Thyroid gland (tissue), 4 donors: ENCODE measurements at regions not wholly inside any gene's neighbourhood (a gene's known extent, or its start where the extent isn't known, plus 50 kb on each side); places are given as distances from the start of the nearest gene placed in this dataset.

Experiments used
- POLR2A ChIP-seq, 2 donors: fragments of 450-650 bp; IDR thresholded peaks; one replicate each; pipeline ENCODE4 v1.6.1; 2017; ENCODE audit warnings: antibody characterized with exemption in 2 of 2, mild to moderate bottlenecking in 2 of 2, moderate library complexity in 1 of 2
- TF ChIP-seq, protein P1 (sequence below), 6 experiments: fragments of 200-600 bp in 3 of 6; fragments of 450-650 bp in 3 of 6; sonication (generic) in 3 of 6; IDR thresholded peaks; one replicate each; pipeline ENCODE4 v1.5.1; 2016 to 2019; ENCODE audit warnings: antibody characterized with exemption in 6 of 6, mild to moderate bottlenecking in 2 of 6, inconsistent platforms in 1 of 6, moderate library complexity in 1 of 6

DNA sequence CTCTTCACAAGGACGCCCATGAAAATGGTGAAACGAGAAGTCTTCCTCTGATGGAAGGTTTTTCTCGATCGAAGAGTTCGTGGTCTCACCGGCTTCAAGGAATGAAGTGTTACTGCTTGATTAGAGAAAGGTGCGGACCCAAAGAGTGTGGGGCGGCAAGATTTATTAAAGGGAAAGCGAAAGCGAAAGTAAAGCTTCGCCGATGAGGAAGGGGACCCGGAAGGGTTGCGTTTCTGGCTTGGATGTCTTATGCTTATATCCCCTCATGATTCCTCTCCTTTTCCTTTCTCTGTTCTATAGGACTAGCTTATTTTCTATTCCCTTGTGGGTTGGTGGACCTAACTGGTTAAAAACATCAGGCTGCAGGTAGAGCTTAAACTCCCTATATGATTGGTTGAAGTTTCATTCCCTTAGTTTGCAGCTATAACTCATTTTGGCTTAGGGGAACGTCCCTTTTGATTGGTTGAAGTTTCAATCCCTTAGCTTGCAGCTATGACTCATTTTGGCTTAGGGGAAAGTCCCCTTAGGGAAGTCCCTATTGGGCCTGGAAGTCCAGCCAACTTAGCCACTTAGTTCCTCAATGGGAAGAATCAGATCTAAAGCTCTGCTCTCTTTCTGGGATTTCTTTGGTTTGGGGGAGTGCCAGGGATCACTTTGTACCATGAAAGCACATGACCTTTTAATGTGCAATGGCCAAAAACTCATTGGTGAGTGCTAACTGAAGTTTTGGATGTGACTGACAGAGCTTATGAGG is 1025.0 kb upstream of the PCDH10 start:
- TF ChIP-seq, protein P1, sequence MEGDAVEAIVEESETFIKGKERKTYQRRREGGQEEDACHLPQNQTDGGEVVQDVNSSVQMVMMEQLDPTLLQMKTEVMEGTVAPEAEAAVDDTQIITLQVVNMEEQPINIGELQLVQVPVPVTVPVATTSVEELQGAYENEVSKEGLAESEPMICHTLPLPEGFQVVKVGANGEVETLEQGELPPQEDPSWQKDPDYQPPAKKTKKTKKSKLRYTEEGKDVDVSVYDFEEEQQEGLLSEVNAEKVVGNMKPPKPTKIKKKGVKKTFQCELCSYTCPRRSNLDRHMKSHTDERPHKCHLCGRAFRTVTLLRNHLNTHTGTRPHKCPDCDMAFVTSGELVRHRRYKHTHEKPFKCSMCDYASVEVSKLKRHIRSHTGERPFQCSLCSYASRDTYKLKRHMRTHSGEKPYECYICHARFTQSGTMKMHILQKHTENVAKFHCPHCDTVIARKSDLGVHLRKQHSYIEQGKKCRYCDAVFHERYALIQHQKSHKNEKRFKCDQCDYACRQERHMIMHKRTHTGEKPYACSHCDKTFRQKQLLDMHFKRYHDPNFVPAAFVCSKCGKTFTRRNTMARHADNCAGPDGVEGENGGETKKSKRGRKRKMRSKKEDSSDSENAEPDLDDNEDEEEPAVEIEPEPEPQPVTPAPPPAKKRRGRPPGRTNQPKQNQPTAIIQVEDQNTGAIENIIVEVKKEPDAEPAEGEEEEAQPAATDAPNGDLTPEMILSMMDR (IDR thresholded peaks at IDR 0.05), result no peak
- TF ChIP-seq POLR2A (IDR thresholded peaks at IDR 0.05), result no peak
